ENCODE measurements at regions not wholly inside any gene's neighbourhood (a gene's known extent, or its start where the extent isn't known, plus 50 kb on each side); places are given as distances from the start of the nearest gene placed in this dataset.
"Not testable (repeated sequence)": the region's sequence is repeated elsewhere in the genome, so short reads cannot be mapped to it uniquely, and the experiment has no call there.

DNA sequence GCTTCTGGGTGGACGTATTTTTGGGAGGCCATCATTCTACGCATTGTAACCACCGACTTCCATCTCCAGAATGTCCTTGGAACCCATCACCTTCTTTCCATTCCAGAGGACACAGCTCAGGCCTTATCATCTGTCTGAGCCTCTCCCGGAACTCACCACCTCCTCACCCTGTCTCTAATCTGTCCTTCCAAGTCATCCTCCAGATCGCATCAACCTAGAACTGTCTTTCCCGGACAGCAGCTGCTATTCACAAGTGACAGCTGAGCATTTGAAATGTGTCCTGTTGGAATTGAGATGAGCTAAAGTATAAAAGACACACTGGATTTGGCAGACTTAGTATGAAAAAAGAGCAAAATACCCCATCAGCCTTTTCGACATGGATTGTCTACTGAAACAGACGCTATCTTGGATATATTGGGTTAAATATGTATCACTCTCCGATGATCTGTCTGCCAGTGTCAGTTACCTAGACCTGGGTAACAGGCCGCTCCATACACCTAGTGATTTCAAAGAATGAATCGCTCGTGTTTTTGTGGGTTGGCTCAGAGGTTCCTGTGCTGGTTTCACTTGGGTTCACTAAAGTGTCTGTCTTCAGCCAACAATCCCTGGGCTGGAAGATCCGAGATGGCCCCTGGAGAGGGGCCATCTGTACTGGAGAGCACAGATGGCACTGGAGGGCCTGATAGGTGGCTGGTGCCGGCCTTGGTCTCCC lies 104.4 kb upstream of the RFLNA start:
- no peak for DNase-seq

DNA sequence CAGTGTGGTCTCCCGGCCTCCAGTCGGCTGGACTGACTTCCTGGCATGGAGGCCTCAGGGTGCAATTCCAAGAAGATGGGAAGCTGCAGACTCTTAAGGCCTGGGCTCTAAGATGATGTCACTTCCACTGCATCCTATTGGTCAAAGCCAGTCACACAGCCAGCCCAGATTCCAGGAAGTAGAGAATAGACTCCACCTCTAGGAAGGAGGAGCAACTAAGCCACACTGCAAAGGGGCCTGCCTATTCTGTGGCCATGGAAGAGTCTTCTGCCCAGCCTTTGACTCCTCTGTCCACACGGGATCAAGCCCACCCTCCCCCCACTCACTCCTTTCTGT lies 103.9 kb upstream of the RFLNA start:
- DNase-seq: peak; percentile 18

DNA sequence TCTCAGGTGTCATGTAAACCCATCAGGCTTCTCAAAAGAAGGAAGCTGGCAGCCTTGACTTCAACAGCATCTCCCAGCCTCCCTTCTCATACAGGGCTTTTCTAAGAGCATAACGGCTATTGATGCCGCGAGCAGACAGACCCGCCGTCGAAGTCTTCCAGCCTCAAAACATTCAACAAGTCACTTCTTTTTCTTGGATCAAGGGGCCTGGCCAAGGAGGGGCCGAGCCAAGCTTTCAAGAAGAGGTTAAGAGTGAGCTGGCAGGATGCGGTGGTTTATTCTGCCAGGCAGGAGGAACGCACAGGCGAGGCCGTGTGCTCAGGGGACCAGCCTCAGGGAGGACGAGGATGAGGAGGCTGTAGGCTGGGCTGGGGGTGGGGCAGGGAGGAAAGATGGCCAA lies 102.9 kb upstream of the RFLNA start:
- DNase-seq: no peak

DNA sequence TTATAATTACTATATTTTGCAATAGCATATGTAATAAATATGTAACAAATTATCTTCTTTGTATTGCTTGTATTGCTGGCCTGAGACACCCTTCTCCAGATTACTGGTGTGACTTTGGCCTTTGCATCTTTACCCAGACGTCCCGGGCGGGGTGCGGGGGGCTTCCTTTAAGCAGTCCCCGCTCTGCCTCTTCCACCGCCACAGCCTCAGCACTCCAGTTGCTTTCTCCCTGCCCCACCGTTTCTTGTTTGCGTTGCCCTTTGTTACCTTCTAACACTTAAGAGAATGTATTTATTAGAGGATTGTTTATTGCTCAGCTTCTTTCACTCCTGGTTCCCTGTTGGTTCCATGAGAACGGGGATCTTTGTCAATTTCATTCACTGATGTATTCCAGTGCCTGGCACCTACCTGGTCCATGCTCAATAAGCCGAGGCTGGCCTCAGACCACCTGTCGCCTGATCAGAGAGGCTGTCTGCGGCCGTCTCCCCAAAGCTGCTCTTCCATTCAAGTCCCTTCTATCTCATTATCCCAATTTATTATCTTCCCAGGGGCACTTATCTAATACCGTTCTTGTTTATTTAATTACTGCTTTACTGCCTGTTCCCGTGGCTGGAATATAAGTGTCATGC lies 100.5 kb upstream of the RFLNA start:
- no peak for DNase-seq

DNA sequence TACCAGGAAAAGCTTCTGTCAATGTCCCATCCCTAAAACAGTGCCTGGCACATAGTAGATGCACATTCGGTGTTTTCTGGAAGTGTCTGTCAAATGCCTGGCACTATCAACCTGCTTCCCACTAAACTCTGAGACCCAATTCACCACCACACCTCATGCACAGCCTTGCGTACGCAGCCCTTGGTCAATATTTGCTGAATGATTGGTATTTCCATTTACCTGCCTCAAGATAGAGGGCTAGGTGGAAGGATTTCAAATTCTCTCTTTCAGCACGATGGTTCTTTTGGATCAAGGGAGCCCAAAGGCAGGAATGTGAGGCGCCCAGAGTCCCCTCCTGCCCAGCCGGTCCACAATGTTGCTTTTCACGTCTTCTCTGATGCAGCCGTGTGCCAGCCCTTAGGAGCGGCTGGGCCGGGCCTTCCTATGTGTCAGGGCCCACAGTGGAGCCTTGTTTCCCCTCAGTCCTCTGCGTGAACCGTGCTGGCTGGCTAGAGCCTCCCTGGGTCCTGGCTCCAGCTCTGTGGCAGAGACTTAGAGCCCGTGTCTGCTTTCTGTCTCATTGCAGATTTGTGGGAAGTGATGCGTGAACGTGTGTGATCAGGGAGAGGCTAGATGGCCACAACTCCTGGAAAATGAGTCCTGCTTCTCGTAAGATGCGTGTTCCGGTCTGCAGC lies 99.9 kb upstream of the RFLNA start:
- no peak for DNase-seq

DNA sequence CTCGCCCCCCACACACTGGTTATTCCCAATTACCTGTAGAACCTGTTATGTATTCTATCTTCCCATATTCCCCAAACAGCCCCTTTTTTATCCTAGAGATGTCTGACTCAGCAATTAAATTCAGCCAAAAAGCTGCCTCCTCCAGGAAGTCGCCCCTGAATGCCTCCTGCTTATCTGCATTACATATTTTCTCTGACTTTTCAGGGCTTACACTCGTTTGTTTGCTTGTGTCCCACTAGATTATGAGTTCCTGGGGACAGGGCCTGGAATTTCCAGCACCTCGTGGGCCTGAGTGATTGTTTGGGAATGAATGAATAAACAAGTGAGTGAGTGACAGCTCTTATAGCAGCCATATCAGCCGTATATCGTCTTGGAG lies 99.3 kb upstream of the RFLNA start:
- DNase-seq: no peak

DNA sequence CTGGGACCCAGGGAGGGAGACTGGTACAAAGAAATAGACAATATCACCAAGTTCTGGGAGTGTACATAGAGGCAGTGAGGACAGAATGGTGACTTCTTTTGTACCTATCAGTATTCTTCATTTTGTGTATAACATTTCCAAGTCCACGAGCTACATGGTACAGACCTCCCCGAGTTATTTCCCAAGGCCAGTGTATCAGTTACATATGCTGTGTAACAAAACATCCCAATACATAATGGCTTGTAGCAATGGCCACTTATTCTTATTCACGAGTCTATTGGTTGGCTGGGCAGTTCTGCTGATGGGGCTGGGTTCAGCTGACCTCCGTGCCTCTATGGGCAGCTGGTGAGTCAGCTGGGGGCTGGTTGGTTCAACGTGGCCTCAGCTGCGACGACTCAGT lies 98.7 kb upstream of the RFLNA start:
- DNase-seq: no peak

DNA sequence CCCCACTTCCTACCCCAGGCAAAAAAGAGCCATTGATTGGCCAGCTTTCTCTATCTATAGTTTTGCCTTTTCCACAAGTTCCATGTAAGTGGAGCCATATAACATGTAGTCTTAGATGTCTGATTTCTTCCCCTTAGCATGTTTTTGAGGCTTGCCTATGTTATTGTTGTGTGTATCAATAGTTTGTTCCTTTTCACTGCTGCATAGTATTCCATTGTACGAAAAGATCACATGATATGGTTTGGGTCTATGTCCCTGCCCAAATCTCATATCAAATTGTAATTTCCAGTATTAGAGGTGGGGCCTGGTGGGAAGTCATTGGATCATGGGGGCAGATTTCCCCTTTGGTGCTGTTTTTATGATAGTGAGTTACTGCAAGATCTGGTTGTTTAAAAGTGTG lies 93.6 kb upstream of the RFLNA start:
- DNase-seq: no peak

DNA sequence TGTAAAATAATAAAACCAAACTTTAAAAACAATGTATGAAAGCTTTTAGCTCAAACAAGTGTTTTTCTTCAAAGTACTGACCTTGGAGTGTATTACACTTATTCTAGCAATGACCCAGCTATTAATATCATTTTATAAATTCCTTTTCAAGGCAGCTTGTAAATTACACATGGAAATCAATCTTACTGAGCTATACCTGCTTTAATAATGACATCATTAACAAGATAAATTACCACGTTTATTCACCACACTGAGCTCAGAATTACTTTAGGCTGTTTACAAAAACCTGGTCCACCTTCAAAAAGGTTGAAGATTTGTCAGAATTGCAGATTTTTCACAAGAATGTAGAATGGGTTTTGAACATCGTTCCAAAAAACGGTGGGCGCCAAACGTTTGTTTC lies 91.7 kb upstream of the RFLNA start:
- DNase-seq: no peak

DNA sequence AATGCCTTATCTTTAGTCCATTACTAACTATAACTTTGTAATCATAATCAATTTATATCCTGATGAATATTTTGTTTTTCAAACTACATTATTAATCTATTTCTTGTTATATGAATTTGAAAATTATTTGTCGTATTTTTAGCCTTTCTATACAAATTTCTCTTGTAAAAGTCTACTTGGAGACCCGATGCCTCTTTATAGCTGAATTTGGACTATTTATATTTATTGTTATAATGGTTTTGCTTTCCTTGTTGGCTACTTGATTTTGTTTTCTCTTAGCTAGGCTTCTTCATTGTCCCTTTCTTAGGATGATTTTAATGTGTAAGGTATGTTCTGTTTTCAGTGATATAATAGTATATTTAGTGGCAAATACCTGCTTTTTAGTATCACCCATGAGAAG lies 89.5 kb upstream of the RFLNA start:
- DNase-seq: no peak

DNA sequence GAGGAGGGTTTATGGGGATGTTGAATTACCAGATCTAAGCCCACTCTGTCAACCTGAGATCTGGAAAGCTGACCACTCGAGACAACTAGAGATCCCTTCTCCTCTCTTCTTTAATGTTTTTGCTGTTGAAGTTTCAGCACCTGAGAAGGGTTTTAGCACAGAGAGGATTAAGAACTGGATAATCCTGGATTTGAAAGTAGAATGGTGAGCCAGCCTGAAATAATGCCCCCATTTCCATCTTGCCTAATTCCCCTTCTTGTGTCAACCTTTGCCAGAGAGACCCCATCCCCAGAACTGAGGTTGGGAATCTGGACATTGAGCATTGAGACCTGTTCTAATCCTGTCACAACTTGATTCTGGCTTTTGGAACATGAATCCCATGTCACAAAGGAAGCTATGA lies 87.8 kb upstream of the RFLNA start:
- no peak for DNase-seq

DNA sequence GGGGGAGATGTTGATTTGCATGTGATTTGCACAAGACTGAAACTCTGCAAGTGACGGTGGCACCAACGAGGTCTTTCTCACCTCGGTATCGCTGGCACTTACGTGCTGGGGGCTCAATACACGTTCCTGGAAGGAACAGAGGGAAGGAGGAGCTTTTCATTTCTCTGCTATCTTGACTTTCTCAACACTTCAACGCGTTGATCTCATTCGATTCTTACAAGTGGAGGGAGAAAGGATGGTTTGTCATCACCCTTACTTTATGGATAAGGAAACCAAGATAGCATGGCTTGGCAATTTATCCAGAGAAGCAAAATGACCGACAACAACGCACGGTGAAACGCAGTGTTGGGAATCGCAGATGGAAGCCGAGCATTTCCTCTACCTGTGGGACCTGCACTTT lies 87.3 kb upstream of the RFLNA start:
- no peak for DNase-seq

DNA sequence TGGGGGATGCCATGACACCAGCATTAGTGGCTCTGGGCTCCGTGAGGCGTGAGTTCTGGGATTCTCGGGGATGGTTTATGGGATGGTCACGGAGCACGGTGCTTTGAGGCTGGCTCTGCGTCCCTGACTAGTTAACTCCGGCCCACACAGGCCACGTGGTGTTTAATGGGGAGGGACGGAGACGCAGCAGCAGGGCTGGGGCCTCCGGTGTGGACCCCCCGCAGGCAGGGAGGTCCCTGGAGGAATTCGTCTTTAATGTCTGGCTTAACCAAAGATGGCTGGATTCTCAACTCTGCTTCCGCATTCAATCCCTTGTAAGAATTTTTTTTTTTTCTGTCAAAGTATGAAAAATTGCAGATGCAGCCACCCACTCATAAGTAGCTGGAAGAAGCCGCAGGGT lies 86.4 kb upstream of the RFLNA start:
- no peak for DNase-seq

DNA sequence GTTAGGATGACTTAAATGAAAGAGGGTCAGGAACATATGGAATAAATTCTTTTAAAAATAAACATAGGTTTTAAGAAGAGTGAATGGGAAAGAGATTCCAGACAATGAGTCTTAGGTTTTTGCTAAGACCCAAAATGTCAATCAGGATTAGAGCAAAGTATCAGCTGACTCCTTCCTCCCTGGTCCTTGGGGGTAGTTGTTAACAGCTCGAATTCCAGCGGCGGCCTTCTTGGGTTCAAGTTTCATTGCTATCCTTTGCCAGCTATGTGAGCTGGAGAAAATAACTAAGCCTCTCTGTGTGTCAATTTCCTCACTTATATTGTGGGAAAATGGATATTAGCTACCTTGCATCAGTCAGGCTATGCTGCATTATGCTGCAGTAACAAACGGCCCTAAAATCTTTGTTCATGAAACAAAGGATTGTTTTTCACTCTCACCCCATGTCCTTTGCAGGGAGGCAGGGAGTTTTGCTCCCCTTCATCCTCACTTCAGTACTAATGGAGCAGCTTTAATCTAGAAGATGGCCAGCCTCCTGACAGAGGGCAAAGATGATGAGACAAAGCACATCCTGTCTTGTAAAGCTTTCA lies 83.8 kb upstream of the RFLNA start:
- DNase-seq: no peak

DNA sequence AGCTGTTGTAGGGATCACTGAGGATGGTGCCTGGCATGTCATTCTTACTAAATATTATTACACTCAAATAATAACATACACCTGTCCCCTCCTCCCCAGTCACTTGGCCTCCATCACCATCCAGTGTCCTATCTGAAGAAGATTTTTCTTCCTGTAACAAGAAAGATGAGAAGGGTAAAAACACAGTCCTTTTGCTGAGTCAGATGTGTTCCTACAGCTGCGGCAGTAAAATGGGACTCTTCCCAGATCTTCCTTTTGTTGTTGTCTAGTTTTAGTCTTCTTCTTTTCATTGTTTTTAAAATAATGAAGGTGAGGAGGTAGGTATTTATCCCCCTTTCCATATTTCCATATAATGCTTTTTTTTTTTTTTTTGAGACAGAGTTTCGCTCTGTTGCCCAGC lies 83.1 kb upstream of the RFLNA start:
- DNase-seq: no peak

DNA sequence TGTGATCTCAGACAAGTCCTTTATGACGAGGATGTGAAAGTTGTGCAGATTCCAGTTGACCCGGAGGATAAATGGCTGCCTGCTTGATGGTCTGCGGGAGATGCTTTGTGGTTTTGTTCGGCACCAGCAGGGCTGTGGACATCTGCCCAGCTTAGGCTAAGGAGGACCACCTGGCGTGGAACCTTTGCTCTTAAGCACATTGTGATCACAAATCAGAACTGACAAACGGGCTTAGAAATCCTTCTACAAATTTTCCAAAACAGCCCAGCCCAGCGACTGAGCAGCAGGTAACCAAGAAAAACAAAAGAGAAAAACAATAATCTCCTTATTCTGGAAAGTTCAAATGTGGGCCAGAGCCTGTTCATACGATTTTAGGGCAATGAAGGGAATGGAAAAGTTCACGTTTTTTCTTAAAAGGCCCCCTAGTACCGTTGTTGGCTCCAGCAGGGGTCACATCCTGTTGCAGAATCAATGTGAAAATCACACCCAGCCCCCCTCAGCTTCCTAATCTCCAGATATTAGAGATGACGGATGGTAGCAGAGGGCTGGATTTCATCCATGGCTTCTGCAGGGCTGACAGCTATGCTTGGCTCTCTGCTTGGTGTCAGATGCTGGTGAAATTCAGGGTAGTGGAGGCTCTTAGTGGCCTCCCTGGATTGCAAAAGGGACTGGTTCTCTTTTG lies 81.1 kb upstream of the RFLNA start:
- no peak for DNase-seq

DNA sequence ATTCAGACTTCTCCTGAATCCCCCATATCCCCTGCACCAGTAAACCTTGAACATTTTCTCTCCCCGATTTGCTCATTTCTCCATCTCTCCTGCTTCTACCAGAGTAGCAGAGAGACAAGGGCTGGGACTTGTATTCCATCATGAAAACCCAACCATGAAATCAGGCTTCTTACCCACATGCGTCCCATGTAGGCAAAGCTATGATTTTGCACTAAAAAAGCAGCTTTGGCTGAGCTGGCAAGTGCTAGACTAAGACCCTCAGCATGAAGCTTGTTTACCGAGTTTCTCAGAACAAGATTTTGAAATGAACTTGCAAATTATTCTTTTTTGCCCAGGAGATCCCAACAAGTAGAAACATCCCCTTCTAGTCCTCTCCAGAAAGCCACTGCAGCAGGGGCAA lies 80.3 kb upstream of the RFLNA start:
- no peak for DNase-seq

DNA sequence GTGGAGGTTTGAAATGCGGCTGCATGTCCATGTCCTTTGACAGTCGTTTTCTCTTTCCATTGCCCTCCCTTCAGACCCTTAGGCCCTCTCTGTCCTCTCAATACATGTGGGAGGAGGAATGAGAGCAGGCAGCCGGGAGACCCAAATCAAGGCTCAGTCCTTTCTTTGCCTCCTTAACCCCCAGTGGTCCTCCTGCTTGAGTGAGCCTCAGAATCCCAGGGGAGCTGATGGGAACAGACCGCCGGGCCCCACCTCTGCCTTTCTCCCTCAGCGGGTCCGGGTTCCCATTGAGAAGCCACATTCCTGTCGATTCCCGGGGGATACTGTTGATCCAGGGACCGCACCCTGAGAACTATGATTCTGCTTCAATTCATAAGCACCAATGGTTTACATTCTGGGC lies 77.9 kb upstream of the RFLNA start:
- no peak for DNase-seq

DNA sequence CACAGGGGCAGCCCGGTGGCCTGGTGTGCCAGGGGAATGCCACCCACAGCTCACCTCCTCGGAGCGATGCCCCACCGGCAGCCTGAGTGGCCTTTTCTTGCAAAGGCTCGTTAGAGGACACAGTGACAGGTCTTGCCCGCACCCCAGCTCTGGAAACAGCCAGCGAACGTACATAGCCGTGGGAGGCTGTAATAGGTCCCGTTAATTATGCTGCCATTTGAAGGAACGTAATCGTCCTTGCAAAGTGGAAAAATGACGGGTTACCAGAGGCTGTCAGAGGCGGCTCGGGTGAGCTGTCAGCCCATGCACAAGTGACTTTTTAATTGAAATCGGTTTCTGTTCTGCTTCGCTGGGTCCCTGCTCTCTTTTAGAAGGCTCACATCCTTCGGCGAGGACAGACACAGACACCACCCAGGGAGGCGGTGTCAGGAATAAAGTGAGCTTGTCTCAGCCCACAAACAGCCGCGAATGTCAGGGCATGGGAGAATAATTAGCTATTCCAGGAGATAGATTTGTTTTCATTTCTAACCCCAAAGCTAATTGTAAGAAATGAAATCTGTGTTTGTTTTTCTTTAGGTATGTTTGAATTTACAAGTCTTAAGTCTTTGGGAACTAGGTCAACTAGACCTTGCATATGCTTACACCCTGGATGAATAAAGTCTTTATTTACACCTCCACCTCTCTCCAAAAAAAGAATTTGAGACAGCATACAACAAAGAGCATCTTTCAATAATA lies 77.2 kb upstream of the RFLNA start:
- DNase-seq: no peak

DNA sequence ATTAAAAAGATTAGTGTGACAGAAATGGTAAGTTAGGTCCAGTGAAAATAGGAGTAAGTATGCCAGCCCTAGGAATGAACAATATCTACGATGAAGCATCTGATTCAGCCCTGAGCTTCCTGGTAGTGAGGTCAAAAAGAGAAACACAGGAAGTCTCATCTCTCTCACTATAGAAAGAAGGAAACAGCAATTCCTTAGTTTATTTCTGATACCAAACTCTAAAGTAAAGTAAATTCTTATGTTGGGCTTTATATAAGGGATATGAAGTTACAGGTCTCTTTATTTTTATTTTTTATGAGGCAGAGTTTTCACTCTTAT lies 76.7 kb upstream of the RFLNA start:
- DNase-seq: no peak

DNA sequence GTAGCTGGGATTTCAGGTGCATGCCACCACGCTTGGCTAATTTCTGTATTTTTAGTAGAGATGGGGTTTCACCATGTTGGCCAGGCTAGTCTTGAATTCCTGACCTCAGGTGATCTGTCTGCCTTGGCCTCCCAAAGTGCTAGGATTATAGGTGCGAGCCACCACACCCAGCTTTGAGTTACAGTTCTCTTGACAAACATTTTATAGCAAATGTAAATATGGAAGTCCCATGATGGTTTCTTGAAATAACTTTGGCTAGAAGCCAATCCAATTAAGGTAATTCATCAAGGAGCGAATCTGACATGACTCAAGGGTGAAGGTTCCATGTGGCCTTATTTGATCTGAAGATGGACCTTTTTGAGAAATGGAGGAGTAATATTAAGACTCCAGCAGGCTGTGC lies 76.2 kb upstream of the RFLNA start:
- not testable (repeated sequence) for DNase-seq

DNA sequence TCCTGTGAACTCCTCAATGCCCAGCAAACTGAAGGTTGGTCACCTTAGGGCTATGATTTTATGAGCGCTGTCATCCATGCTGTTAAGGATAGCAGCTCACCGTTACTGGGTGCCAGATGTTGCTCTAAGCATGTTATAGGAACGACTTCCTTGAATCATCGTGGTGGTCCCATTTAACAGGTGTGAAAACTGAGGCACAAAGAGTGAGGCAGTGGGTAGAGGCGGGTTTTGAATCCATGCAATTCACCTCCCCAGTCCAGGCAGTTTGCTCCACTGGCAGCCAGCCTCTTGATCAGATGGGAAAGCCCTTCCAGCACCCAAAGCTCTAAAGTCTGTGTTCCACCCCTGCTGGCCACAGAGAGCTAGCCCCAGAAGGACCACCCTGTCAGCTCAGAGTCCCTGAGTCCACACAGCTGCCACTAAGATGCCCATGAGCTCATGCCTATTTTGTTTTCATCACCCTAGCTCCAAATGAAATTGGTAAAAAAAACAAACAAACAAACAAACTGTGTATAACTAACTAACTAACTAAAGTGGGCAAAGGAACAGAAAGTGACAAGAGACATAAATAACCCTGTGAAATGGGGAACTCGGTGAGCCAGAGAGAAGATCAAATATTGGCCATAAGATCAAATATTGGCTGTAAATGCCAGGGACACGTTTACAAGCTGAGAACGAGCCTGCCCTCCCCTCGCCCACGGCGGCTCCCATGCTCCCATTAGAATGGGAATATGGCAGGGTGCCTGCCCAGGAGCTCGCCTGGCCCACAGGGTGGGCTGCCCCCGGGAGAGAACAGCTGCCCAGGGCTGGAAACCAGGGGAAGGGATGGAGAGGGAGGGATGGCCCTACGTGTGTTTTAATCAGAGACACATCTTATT lies 72.3 kb upstream of the RFLNA start:
- no peak for DNase-seq
